Vagina (tissue), 2 donors: ENCODE measurements at regions not wholly inside any gene's neighbourhood (a gene's known extent, or its start where the extent isn't known, plus 50 kb on each side); places are given as distances from the start of the nearest gene placed in this dataset.

Source experiments
- DNase-seq, 2 donors: peaks; one replicate each; pipeline ENCODE4 v3.0.0-alpha.2; 2017; ENCODE audit errors: extremely low spot score in 2 of 2
- H3K27ac ChIP-seq: fragments of 200-600 bp; sonication (generic); one replicate; pipeline ENCODE4 v1.5.1; 2019
- H3K27me3 ChIP-seq: fragments of 200-600 bp; sonication (generic); one replicate; pipeline ENCODE4 v1.5.1; 2019
- H3K36me3 ChIP-seq, 2 donors: fragments of 200-600 bp; sonication (generic); one replicate each; pipeline ENCODE4 v1.5.1; 2017 to 2019
- H3K4me1 ChIP-seq: fragments of 200-600 bp; sonication (generic); one replicate; pipeline ENCODE4 v1.5.1; 2019
- H3K4me3 ChIP-seq, 2 donors: fragments of 200-600 bp; sonication (generic); 1 replicate in 1 of 2; 2 replicates in 1 of 2; pipeline ENCODE4 v1.5.1; 2016 to 2019
- H3K9me3 ChIP-seq: fragments of 200-600 bp; sonication (generic); one replicate; pipeline ENCODE4 v1.5.1; 2019
- POLR2A ChIP-seq, 2 donors: fragments of 450-650 bp; IDR thresholded peaks; one replicate each; pipeline ENCODE4 v1.6.1; 2017; ENCODE audit warnings: antibody characterized with exemption in 2 of 2, mild to moderate bottlenecking in 2 of 2, moderate library complexity in 2 of 2
- POLR2AphosphoS5 ChIP-seq, 2 donors: sonication (generic); formaldehyde crosslinking; IDR thresholded peaks; one replicate each; pipeline ENCODE4 v1.9.0; 2017; ENCODE audit warnings: antibody characterized with exemption in 2 of 2, mild to moderate bottlenecking in 2 of 2, low read depth in 1 of 2; ENCODE audit not compliant: insufficient read depth in 1 of 2
- intact Hi-C: fragments of 100-400 bp; cut with DNase I; formaldehyde crosslinking; loops from one replicate; pipeline ENCODE4 v1.15.1; 2023
- TF ChIP-seq, protein P1 (sequence below), 3 experiments: fragments of 450-650 bp in 2 of 3; fragments of 200-600 bp in 1 of 3; sonication (generic) in 1 of 3; IDR thresholded peaks; one replicate each; pipeline ENCODE4 v1.5.1; 2017 to 2019; ENCODE audit warnings: antibody characterized with exemption in 3 of 3, mild to moderate bottlenecking in 2 of 3, moderate library complexity in 2 of 3

DNA sequence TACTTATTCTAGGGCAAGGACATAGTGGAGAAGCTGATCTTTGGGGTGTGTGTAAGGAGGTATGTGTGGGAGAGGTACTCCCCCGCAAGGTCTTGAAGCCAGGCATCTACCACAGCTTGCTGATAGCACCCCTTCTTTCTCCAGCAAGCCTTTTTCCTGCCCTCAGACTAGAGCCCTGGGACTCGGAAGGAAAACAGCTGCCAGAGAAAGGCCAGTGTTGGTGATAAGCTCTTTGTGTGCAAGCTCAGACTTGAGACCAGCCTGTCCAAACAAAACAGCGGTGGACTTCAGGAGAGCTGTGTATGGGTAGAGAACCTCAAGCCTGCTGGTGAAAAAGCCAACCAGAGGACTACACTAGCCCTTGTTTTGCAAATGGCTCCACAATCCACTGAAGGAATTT is 1028.6 kb downstream of the MCTP2 start:
- intact Hi-C loops, result loop anchor here (5.0 to 10.0 kb wide), 3 partner anchors 67 to 1975 kb away; partner anchors contain the start of gene NR2F2
- Histone ChIP-seq H3K4me3 (no peak overlapping the region), H3K27me3 (no peaks in the 10 kb centered on the region), H3K27ac (peak overlapping the region; percentile 12), H3K36me3 (no peaks in the 10 kb centered on the region), H3K9me3 (no peaks in the 10 kb centered on the region), H3K4me1 (peaks cover 27% of the 10 kb centered on the region)
- TF ChIP-seq POLR2AphosphoS5 (IDR thresholded peaks at IDR 0.05; ENCODE audit: insufficient read depth in 1 of 2, low read depth in 1 of 2), result no peak
- TF ChIP-seq, protein P1, sequence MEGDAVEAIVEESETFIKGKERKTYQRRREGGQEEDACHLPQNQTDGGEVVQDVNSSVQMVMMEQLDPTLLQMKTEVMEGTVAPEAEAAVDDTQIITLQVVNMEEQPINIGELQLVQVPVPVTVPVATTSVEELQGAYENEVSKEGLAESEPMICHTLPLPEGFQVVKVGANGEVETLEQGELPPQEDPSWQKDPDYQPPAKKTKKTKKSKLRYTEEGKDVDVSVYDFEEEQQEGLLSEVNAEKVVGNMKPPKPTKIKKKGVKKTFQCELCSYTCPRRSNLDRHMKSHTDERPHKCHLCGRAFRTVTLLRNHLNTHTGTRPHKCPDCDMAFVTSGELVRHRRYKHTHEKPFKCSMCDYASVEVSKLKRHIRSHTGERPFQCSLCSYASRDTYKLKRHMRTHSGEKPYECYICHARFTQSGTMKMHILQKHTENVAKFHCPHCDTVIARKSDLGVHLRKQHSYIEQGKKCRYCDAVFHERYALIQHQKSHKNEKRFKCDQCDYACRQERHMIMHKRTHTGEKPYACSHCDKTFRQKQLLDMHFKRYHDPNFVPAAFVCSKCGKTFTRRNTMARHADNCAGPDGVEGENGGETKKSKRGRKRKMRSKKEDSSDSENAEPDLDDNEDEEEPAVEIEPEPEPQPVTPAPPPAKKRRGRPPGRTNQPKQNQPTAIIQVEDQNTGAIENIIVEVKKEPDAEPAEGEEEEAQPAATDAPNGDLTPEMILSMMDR (IDR thresholded peaks at IDR 0.05), result no peak
- DNase-seq, result no peak

DNA sequence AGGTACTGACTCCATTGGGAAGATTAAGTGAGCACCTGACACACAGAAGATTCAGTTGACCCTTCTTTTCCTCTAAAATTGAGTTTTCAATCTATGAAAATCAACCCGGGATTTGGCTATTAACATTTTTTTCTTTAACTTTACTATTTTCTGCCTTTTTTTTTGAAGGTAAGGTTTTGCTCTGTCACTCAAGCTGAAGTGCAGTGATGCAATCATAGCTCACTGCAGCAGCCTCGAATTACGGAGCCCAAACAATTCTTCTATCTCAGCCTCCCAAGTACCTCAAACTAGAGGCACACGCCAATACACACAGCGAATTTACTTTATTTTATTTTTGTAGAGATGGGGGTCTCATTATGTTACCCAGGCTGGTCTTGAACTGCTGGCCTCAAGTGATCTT is 1029.5 kb downstream of the MCTP2 start:
- TF ChIP-seq, protein P1 (IDR thresholded peaks at IDR 0.05), result no peak
- TF ChIP-seq POLR2AphosphoS5 (IDR thresholded peaks at IDR 0.05; ENCODE audit: insufficient read depth in 1 of 2, low read depth in 1 of 2), result no peak
- no peak for TF ChIP-seq POLR2A (IDR thresholded peaks at IDR 0.05)
- Histone ChIP-seq H3K36me3 (no peaks in the 10 kb centered on the region), H3K9me3 (no peaks in the 10 kb centered on the region), H3K27ac (no peak overlapping the region), H3K27me3 (no peaks in the 10 kb centered on the region), H3K4me3 (no peak overlapping the region), H3K4me1 (peaks cover 36% of the 10 kb centered on the region)
- intact Hi-C loops, result loop anchor here (5.0 kb wide), 2 partner anchors 66 to 1071 kb away; partner anchors contain the start of gene NR2F2
- no peak for DNase-seq

DNA sequence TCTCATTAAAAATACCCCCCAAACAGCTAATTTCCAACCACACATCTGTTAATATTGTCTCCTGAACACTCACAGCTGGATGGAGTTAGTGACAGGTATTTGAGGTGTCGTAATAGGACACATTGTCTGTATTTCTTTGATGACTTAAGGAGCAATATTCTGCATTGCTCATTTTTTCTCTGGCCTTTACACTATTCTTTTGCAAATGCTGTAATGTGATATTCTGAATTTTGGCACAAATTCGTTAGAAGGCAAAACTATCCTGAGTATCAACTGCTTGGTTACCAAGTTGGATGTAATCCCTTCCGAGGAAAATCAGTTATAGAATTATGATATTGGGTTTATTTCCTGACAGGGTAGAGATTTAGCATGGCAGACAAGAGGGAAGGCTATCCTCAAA is 1030.2 kb downstream of the MCTP2 start:
- intact Hi-C loops, result loop anchor here (5.0 kb wide), 2 partner anchors 66 to 1071 kb away; partner anchors contain the start of gene NR2F2
- no peak overlapping the region for H3K4me3 ChIP-seq
- H3K4me1 ChIP-seq, result peaks cover 43% of the 10 kb centered on the region
- no peaks in the 10 kb centered on the region for H3K9me3 ChIP-seq
- TF ChIP-seq, protein P1 (IDR thresholded peaks at IDR 0.05), result no peak
- TF ChIP-seq POLR2A (IDR thresholded peaks at IDR 0.05) (no peak), POLR2AphosphoS5 (IDR thresholded peaks at IDR 0.05; ENCODE audit: insufficient read depth in 1 of 2, low read depth in 1 of 2) (no peak)
- H3K36me3 ChIP-seq, result no peaks in the 10 kb centered on the region
- no peak for DNase-seq
- H3K27ac ChIP-seq, result peak overlapping the region; percentile 14
- no peaks in the 10 kb centered on the region for H3K27me3 ChIP-seq

DNA sequence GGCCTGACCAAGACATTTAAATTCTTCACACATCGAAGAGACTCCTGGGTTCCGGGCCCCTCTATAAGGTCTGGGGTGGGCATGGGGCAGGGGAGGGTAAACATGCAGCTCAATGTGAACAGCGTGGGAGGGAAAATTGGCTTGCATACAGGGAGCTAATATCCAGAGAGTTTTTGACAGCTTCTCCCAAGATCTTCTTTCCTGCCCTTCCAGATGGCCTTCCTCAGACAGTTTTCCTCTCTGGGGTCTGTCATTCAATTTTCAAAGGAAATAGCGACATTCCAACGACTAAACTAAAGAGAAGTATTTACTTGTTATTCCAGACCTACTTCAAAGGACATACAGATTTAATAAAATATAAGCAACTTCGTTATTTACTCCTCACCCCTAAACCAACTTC is 1030.6 kb downstream of the MCTP2 start:
- TF ChIP-seq POLR2AphosphoS5 (IDR thresholded peaks at IDR 0.05; ENCODE audit: insufficient read depth in 1 of 2, low read depth in 1 of 2), result no peak
- TF ChIP-seq POLR2A (IDR thresholded peaks at IDR 0.05), result no peak
- TF ChIP-seq, protein P1 (IDR thresholded peaks at IDR 0.05), result no peak
- H3K4me3 ChIP-seq, result no peak overlapping the region
- no peaks in the 10 kb centered on the region for H3K27me3 ChIP-seq
- H3K4me1 ChIP-seq, result peaks cover 47% of the 10 kb centered on the region
- H3K36me3 ChIP-seq, result no peaks in the 10 kb centered on the region
- H3K27ac ChIP-seq, result peak overlapping the region; percentile 14
- no peaks in the 10 kb centered on the region for H3K9me3 ChIP-seq
- intact Hi-C loops, result loop anchor here (5.0 kb wide), 2 partner anchors 65 to 1070 kb away; partner anchors contain the start of gene NR2F2
- no peak for DNase-seq

DNA sequence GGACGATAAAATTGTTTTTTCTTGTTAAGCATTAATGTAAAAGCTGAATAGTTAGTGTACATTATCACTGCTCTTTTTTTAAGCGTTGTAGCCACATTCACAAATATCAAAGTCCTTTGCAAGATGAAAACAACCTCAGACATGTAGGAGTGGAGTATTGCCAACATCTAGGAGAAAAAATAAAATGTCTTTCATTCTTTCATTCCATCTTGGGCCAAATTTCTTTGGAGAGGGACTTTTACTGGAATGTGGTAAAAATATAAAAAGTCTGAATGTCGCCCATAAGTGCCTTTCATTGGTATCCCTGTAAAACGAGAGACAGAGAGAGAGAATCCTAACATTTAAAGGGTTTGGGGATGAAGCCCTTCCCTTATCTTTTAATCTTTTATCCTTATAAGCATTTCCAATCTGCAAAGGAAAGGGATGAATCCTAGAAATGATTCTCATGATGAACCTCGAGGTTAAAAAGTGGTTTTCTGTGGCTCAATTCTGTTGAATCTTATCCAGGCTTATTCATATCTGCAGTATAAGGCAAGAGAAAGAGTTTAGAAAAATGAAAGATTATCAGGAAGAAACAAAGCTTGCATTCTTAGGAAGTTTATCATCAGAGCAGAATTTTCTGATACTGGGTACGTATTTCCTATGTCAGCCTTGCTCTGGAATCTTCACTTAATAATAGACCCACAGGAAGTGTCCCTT is 1031.7 kb downstream of the MCTP2 start:
- intact Hi-C loops, result loop anchor here (5.0 kb wide), 2 partner anchors 64 to 1069 kb away; partner anchors contain the start of gene NR2F2
- Histone ChIP-seq H3K27me3 (no peaks in the 10 kb centered on the region), H3K36me3 (no peaks in the 10 kb centered on the region), H3K4me3 (no peak overlapping the region), H3K27ac (peak overlapping the region; percentile 14), H3K4me1 (peaks cover 51% of the 10 kb centered on the region), H3K9me3 (no peaks in the 10 kb centered on the region)
- no peak for TF ChIP-seq POLR2A (IDR thresholded peaks at IDR 0.05)
- no peak for TF ChIP-seq POLR2AphosphoS5 (IDR thresholded peaks at IDR 0.05; ENCODE audit: insufficient read depth in 1 of 2, low read depth in 1 of 2)
- TF ChIP-seq, protein P1 (IDR thresholded peaks at IDR 0.05), result no peak
- no peak for DNase-seq
